ENCODE measurements at regions not wholly inside any gene's neighbourhood (a gene's known extent, or its start where the extent isn't known, plus 50 kb on each side); places are given as distances from the start of the nearest gene placed in this dataset.

DNA sequence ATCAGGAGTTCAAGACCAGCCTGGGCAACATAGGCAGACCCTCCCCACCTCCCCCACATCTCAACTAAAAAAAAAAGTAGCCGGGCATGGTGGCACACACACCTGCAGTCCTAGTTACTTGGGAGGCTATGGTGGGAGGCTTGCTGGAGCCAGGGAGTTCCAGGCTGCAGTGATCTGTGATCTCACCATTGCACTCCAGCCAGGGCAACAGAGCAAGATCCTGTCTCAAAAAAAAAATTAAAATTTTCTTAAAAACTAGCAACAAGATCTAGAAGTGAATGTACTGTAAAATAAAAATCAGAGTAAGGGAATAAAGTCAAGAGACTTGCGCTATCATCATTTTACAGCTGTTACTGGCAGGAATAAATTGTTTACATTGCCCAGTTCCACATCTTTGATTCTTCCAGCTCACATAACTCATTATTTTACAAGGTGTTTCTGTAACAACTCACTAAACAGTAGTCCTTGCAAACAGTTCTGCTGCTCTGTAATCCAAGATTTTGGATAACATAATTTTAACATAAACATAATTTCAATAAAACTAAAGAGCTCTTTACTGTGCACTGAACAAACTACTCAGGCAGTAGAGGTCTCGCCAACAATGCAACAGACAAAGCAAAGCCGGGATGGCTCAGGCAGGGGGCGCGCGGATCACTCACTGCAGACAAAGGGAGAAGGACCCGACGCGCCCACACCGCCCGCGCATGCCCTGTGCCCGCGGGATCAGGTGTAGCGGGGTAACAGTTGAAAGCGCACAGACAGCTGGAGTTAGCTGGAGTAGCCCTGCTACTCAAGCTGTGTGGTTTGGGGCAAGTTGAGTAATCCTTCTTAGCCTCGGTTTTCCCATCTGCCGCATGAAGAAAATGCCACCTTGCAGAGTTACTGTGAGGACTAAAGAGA lies 73.3 kb upstream of the NFE2L3 start:
- peak; percentile 89 for DNase-seq
- Histone ChIP-seq H3K9me3 (no peaks in the 10 kb centered on the region), H3K36me3 (ENCODE audit: low read depth, missing control alignments) (no peaks in the 10 kb centered on the region), H3K4me3 (no peak overlapping the region), H3K27ac (no peak overlapping the region), H3K4me1 (peaks cover 4% of the 10 kb centered on the region), H3K27me3 (no peaks in the 10 kb centered on the region)
- WGBS, 2 donors: 20 to 22% methylated on average over 19 of the region's 19 CpGs
- intact Hi-C loops (cut with DNase I; ENCODE audit: low total_unique reads): no loop called here
- TF ChIP-seq, protein P1, sequence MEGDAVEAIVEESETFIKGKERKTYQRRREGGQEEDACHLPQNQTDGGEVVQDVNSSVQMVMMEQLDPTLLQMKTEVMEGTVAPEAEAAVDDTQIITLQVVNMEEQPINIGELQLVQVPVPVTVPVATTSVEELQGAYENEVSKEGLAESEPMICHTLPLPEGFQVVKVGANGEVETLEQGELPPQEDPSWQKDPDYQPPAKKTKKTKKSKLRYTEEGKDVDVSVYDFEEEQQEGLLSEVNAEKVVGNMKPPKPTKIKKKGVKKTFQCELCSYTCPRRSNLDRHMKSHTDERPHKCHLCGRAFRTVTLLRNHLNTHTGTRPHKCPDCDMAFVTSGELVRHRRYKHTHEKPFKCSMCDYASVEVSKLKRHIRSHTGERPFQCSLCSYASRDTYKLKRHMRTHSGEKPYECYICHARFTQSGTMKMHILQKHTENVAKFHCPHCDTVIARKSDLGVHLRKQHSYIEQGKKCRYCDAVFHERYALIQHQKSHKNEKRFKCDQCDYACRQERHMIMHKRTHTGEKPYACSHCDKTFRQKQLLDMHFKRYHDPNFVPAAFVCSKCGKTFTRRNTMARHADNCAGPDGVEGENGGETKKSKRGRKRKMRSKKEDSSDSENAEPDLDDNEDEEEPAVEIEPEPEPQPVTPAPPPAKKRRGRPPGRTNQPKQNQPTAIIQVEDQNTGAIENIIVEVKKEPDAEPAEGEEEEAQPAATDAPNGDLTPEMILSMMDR (IDR thresholded peaks at IDR 0.05): peak in 1 of 3 experiments; percentile 22
- no peak for TF ChIP-seq POLR2A (IDR thresholded peaks at IDR 0.05)

DNA sequence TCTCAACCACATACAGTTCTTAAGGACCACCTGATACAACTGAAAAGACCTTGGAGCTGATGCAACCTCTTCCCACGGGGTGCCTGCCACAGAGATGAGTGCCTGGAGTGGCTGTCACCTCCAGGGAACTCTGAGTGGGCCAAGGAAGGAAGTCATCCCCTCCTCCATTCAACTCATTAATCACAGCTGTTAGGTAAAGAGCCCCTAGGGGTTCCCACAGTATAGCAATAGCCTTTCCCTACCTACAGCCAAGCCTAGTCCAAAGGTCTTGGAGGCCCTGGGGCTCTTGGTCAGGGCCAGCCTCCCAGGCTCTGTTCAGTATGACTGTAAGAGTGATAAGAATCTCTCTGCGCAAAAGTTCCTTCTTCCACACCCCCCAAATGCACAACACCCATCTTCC lies 70.4 kb upstream of the NFE2L3 start:
- H3K9me3 ChIP-seq: no peaks in the 10 kb centered on the region
- no peaks in the 10 kb centered on the region for H3K27me3 ChIP-seq
- TF ChIP-seq, protein P1 (IDR thresholded peaks at IDR 0.05): no peak
- no peak for TF ChIP-seq POLR2A (IDR thresholded peaks at IDR 0.05)
- H3K36me3 ChIP-seq (ENCODE audit: low read depth, missing control alignments): no peaks in the 10 kb centered on the region
- intact Hi-C loops (cut with DNase I; ENCODE audit: low total_unique reads): loop anchor here (10.0 kb wide), 1 partner anchor 283 kb away; no protein-coding TSS in a partner anchor
- peaks cover 4% of the 10 kb centered on the region for H3K4me1 ChIP-seq
- 65 to 93% methylated on average over 1 to 2 of the region's 2 CpGs for WGBS, 2 donors
- no peak for DNase-seq
- H3K27ac ChIP-seq: no peak overlapping the region
- H3K4me3 ChIP-seq: no peak overlapping the region

DNA sequence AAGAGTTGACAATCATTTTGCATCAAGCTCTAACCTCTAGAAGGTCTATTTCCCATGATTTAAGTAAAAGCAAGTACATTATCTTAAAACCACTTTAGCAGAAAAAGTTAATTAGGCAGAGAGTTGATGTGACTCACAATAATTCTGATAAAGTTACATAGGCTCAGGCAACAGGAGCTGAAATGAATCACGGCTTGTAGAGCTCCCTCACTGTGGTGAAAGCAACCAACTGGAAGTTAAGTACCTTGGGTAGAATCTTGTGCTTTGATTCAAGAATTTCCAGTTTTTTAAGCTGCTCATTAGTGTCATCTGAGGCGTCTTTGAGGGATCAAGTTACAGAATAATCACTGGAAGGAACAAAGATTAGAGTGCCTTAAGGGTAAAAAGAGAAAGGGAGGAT lies 68.9 kb upstream of the NFE2L3 start:
- no peaks in the 10 kb centered on the region for H3K9me3 ChIP-seq
- H3K4me1 ChIP-seq: peaks cover 4% of the 10 kb centered on the region
- 41 to 52% methylated on average over 2 of the region's 2 CpGs for WGBS, 2 donors
- H3K27me3 ChIP-seq: no peaks in the 10 kb centered on the region
- TF ChIP-seq, protein P1 (IDR thresholded peaks at IDR 0.05): no peak
- no peak for TF ChIP-seq POLR2A (IDR thresholded peaks at IDR 0.05)
- H3K4me3 ChIP-seq: no peak overlapping the region
- intact Hi-C loops (cut with DNase I; ENCODE audit: low total_unique reads): loop anchor here (10.0 kb wide), 1 partner anchor 282 kb away; no protein-coding TSS in a partner anchor
- DNase-seq: no peak
- H3K27ac ChIP-seq: no peak overlapping the region
- H3K36me3 ChIP-seq (ENCODE audit: low read depth, missing control alignments): no peaks in the 10 kb centered on the region

DNA sequence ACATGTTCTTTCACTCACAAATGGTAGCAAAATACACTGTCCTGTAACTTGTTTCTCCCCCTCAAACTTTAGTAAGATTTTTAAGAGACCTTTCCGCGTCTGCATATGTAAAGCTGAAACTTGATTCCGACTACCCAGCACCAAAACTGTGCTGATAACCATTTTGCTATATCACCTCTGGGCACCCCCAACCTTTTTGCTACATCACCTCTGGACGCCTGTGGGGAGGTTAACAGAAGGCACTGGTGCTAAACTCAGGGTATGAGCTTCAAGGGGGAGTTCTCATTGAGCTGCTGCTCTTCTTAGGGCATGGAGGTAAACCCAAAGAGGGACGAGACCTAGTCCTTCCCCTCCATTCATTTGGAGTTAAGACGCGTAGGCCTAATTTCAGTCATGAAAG lies 67.6 kb upstream of the NFE2L3 start:
- TF ChIP-seq, protein P1 (IDR thresholded peaks at IDR 0.05): no peak
- no peak for TF ChIP-seq POLR2A (IDR thresholded peaks at IDR 0.05)
- H3K36me3 ChIP-seq (ENCODE audit: low read depth, missing control alignments): no peaks in the 10 kb centered on the region
- DNase-seq: no peak
- intact Hi-C loops (cut with DNase I; ENCODE audit: low total_unique reads): loop anchor here (10.0 kb wide), 1 partner anchor 280 kb away; no protein-coding TSS in a partner anchor
- no peaks in the 10 kb centered on the region for H3K27me3 ChIP-seq
- 93 to 96% methylated on average over 7 of the region's 7 CpGs for WGBS, 2 donors
- H3K4me1 ChIP-seq: no peaks in the 10 kb centered on the region
- no peak overlapping the region for H3K27ac ChIP-seq
- H3K4me3 ChIP-seq: no peak overlapping the region
- no peaks in the 10 kb centered on the region for H3K9me3 ChIP-seq

All from testis (tissue), 2 donors.